ENCODE measurements at regions not wholly inside any gene's neighbourhood (a gene's known extent, or its start where the extent isn't known, plus 50 kb on each side); places are given as distances from the start of the nearest gene placed in this dataset.
A peak's percentile ranks its signal among the peaks of the same experiment; 100 is the strongest.

- no peak for DNase-seq (ENCODE audit: low read depth in 2 of 2)
Measured at GRCh38 chr17:69762766-69763165, 312.3 kb upstream of the KCNJ16 start.

- DNase-seq (ENCODE audit: low read depth in 2 of 2): no peak
Measured at GRCh38 chr17:69763503-69763902, 311.5 kb upstream of the KCNJ16 start.

- DNase-seq (ENCODE audit: low read depth in 2 of 2): no peak
Measured at GRCh38 chr17:69764146-69764545, 310.9 kb upstream of the KCNJ16 start.

GRCh38 chr17:69769050-69769449, 306.0 kb upstream of the KCNJ16 start:
- DNase-seq (ENCODE audit: low read depth in 2 of 2): no peak

GRCh38 chr17:69773081-69773480, 301.9 kb upstream of the KCNJ16 start:
- DNase-seq (ENCODE audit: low read depth in 2 of 2): no peak

- DNase-seq (ENCODE audit: low read depth in 2 of 2): no peak
Measured at GRCh38 chr17:69779378-69780214, 295.4 kb upstream of the KCNJ16 start.

- DNase-seq (ENCODE audit: low read depth in 2 of 2): no peak
Measured at GRCh38 chr17:69783865-69784264, 291.2 kb upstream of the KCNJ16 start.

GRCh38 chr17:69788957-69789356, 286.1 kb upstream of the KCNJ16 start:
- DNase-seq (ENCODE audit: low read depth in 2 of 2): no peak

GRCh38 chr17:69796078-69796477, 278.9 kb upstream of the KCNJ16 start:
- no peak for DNase-seq (ENCODE audit: low read depth in 2 of 2)

GRCh38 chr17:69800870-69801269, 274.2 kb upstream of the KCNJ16 start:
- no peak for DNase-seq (ENCODE audit: low read depth in 2 of 2)

- no peak for DNase-seq (ENCODE audit: low read depth in 2 of 2)
Measured at GRCh38 chr17:69801368-69801767, 273.7 kb upstream of the KCNJ16 start.

GRCh38 chr17:69802045-69802740, 272.8 kb upstream of the KCNJ16 start:
- no peak for DNase-seq (ENCODE audit: low read depth in 2 of 2)

- no peak for DNase-seq (ENCODE audit: low read depth in 2 of 2)
Measured at GRCh38 chr17:69809331-69809730, 265.7 kb upstream of the KCNJ16 start.

GRCh38 chr17:69810326-69810965, 264.6 kb upstream of the KCNJ16 start:
- DNase-seq (ENCODE audit: low read depth in 2 of 2): no peak

- DNase-seq (ENCODE audit: low read depth in 2 of 2): no peak
Measured at GRCh38 chr17:69812240-69812837, 262.7 kb upstream of the KCNJ16 start.

- no peak for DNase-seq (ENCODE audit: low read depth in 2 of 2)
Measured at GRCh38 chr17:69814031-69814430, 261.0 kb upstream of the KCNJ16 start.

GRCh38 chr17:69815406-69815805, 259.6 kb upstream of the KCNJ16 start:
- DNase-seq (ENCODE audit: low read depth in 2 of 2): no peak

- DNase-seq (ENCODE audit: low read depth in 2 of 2): peak in 1 of 2 experiments; percentile 5
Measured at GRCh38 chr17:69818467-69818866, 256.6 kb upstream of the KCNJ16 start.

- DNase-seq (ENCODE audit: low read depth in 2 of 2): peak; percentile 10 to 12
Measured at GRCh38 chr17:69819316-69820087, 255.5 kb upstream of the KCNJ16 start.

GRCh38 chr17:69820876-69821473, 254.1 kb upstream of the KCNJ16 start:
- DNase-seq (ENCODE audit: low read depth in 2 of 2): no peak

GRCh38 chr17:69822314-69822875, 252.6 kb upstream of the KCNJ16 start:
- no peak for DNase-seq (ENCODE audit: low read depth in 2 of 2)

Measured in fibroblast of skin of left biceps (primary cell).